H1 (cell line): ENCODE measurements at regions not wholly inside any gene's neighbourhood (a gene's known extent, or its start where the extent isn't known, plus 50 kb on each side); places are given as distances from the start of the nearest gene placed in this dataset.

Source experiments
- TF ChIP-seq, protein P1 (sequence below), 3 experiments: IDR thresholded peaks; 1 replicate in 2 of 3; 2 replicates in 1 of 3; pipeline versions ENCODE4 v1.5.1 to v1.6.1; 2011; ENCODE audit warnings: low read length in 3 of 3, mild to moderate bottlenecking in 3 of 3, inconsistent platforms in 2 of 3, low read depth in 1 of 3, moderate library complexity in 1 of 3; ENCODE audit not compliant: insufficient read depth in 1 of 3; ENCODE audit errors: control extremely low read depth in 1 of 3

DNA sequence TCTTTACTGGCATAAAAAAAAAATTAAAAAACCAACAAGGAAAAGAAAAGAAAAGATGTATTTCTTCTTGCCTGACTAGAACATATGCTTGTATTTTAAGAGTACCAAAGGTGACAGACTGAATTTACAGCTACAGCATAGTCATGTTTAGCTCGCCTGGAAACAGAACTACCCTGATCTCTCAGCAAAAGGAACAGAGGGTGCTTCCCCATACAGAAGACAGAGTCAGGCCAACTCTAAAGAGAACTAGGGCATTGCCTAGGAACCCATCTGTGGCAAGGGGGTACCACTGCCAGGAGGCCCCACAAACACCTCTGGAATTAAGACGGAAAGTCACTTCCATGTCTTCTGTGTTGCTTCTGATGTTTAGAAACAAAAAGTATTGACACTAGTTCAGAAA lies 252.1 kb upstream of the STARD13 start (continued):
- TF ChIP-seq, protein P1, sequence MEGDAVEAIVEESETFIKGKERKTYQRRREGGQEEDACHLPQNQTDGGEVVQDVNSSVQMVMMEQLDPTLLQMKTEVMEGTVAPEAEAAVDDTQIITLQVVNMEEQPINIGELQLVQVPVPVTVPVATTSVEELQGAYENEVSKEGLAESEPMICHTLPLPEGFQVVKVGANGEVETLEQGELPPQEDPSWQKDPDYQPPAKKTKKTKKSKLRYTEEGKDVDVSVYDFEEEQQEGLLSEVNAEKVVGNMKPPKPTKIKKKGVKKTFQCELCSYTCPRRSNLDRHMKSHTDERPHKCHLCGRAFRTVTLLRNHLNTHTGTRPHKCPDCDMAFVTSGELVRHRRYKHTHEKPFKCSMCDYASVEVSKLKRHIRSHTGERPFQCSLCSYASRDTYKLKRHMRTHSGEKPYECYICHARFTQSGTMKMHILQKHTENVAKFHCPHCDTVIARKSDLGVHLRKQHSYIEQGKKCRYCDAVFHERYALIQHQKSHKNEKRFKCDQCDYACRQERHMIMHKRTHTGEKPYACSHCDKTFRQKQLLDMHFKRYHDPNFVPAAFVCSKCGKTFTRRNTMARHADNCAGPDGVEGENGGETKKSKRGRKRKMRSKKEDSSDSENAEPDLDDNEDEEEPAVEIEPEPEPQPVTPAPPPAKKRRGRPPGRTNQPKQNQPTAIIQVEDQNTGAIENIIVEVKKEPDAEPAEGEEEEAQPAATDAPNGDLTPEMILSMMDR (IDR thresholded peaks at IDR 0.05; ENCODE audit: control extremely low read depth in 1 of 3, insufficient read depth in 1 of 3, low read depth in 1 of 3, low read length in 3 of 3): no peak
